ENCODE measurements at regions not wholly inside any gene's neighbourhood (a gene's known extent, or its start where the extent isn't known, plus 50 kb on each side); places are given as distances from the start of the nearest gene placed in this dataset.

DNA sequence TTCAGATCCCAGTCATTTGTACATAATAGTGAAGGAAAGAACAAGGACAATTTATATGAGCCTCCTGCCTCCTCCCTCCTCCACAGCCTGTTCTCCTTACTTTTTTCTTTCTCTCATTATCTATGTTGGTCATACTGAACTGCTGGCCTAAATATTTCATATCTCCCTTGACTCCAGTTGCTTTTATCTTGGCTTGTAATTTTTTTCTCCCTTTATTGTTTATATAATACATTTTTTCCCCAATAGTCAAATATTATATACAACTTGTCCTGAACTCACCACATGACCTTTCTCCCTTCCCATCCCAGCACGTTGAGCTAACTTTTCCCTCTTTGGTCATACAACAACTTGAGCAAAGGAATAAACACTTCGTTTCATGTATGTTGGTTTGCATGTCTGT lies 752.1 kb downstream of the LTN1 start:
- H3K36me3 ChIP-seq: no peaks in the 10 kb centered on the region
- no peaks in the 10 kb centered on the region for H3K9me3 ChIP-seq
- TF ChIP-seq POLR2A (IDR thresholded peaks at IDR 0.05): no peak
- TF ChIP-seq, protein P1, sequence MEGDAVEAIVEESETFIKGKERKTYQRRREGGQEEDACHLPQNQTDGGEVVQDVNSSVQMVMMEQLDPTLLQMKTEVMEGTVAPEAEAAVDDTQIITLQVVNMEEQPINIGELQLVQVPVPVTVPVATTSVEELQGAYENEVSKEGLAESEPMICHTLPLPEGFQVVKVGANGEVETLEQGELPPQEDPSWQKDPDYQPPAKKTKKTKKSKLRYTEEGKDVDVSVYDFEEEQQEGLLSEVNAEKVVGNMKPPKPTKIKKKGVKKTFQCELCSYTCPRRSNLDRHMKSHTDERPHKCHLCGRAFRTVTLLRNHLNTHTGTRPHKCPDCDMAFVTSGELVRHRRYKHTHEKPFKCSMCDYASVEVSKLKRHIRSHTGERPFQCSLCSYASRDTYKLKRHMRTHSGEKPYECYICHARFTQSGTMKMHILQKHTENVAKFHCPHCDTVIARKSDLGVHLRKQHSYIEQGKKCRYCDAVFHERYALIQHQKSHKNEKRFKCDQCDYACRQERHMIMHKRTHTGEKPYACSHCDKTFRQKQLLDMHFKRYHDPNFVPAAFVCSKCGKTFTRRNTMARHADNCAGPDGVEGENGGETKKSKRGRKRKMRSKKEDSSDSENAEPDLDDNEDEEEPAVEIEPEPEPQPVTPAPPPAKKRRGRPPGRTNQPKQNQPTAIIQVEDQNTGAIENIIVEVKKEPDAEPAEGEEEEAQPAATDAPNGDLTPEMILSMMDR (IDR thresholded peaks at IDR 0.05): no peak
- intact Hi-C loops (cut with DNase I; ENCODE audit: low total_unique reads): no loop called here
- no peaks in the 10 kb centered on the region for H3K27me3 ChIP-seq
- no peaks in the 10 kb centered on the region for H3K4me1 ChIP-seq
- DNase-seq: no peak
- H3K27ac ChIP-seq: no peak overlapping the region
- H3K4me3 ChIP-seq: no peak overlapping the region

- Histone ChIP-seq H3K4me1 (no peaks in the 10 kb centered on the region), H3K27ac (no peak overlapping the region), H3K36me3 (no peaks in the 10 kb centered on the region), H3K27me3 (no peaks in the 10 kb centered on the region), H3K4me3 (no peak overlapping the region), H3K9me3 (no peaks in the 10 kb centered on the region)
- no peak for DNase-seq
- TF ChIP-seq, protein P1 (IDR thresholded peaks at IDR 0.05): no peak
- TF ChIP-seq POLR2A (IDR thresholded peaks at IDR 0.05): no peak
- intact Hi-C loops (cut with DNase I; ENCODE audit: low total_unique reads): no loop called here
Measured at GRCh38 chr21:28239340-28239739, 753.3 kb downstream of the LTN1 start.

GRCh38 chr21:28237661-28238060 lies 755.0 kb downstream of the LTN1 start:
- DNase-seq: no peak
- Histone ChIP-seq H3K9me3 (no peaks in the 10 kb centered on the region), H3K27ac (no peak overlapping the region), H3K36me3 (no peaks in the 10 kb centered on the region), H3K27me3 (no peaks in the 10 kb centered on the region), H3K4me3 (no peak overlapping the region), H3K4me1 (no peaks in the 10 kb centered on the region)
- intact Hi-C loops (cut with DNase I; ENCODE audit: low total_unique reads): no loop called here
- no peak for TF ChIP-seq POLR2A (IDR thresholded peaks at IDR 0.05)
- TF ChIP-seq, protein P1 (IDR thresholded peaks at IDR 0.05): no peak

DNA sequence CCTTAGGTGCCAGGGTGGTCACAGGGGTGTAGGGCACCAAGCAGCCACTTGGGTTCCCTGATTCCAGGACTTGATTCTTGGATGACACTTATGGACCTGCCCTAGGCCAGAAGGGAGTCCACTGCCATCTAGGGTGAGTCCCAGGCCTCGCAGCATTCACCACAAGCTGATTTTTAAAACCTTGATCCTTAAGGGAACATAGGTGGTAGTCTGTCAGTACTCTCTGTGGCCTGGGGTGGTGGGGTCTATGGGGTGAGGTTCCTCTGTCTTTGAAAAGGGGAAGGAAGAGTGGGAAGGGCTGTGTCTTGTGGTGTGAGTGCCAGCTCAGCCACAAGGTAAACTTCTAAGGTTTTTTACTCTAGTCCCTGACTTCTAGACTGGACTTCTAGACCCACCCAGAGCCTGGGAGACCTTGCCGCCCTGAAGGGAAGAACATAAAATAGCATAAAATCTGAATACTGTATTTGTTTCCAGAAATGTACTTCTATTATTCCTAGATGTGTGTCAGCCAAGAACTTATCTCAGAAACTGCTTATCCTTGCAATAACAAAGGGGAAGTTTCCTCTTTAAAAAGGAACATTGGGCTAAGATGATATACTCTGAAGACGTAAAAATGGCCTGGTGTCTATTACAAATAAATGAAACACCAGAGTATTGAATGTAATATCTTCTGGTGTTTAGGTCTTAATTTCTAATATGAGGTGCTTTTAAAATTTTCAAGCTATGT lies 757.3 kb downstream of the LTN1 start:
- Histone ChIP-seq H3K9me3 (no peaks in the 10 kb centered on the region), H3K4me3 (no peak overlapping the region), H3K27ac (no peak overlapping the region), H3K4me1 (no peaks in the 10 kb centered on the region), H3K27me3 (no peaks in the 10 kb centered on the region), H3K36me3 (no peaks in the 10 kb centered on the region)
- intact Hi-C loops (cut with DNase I; ENCODE audit: low total_unique reads): no loop called here
- no peak for DNase-seq
- TF ChIP-seq, protein P1 (IDR thresholded peaks at IDR 0.05): no peak
- no peak for TF ChIP-seq POLR2A (IDR thresholded peaks at IDR 0.05)

GRCh38 chr21:28234326-28234725 lies 758.4 kb downstream of the LTN1 start:
- H3K27ac ChIP-seq: no peak overlapping the region
- no peaks in the 10 kb centered on the region for H3K27me3 ChIP-seq
- intact Hi-C loops (cut with DNase I; ENCODE audit: low total_unique reads): no loop called here
- H3K4me1 ChIP-seq: no peaks in the 10 kb centered on the region
- H3K4me3 ChIP-seq: no peak overlapping the region
- TF ChIP-seq POLR2A (IDR thresholded peaks at IDR 0.05): no peak
- TF ChIP-seq, protein P1 (IDR thresholded peaks at IDR 0.05): no peak
- no peaks in the 10 kb centered on the region for H3K9me3 ChIP-seq
- H3K36me3 ChIP-seq: no peaks in the 10 kb centered on the region
- DNase-seq: no peak

Measured in uterus (tissue), 3 donors.